HCT116 (cell line): ENCODE measurements at regions not wholly inside any gene's neighbourhood (a gene's known extent, or its start where the extent isn't known, plus 50 kb on each side); places are given as distances from the start of the nearest gene placed in this dataset.

Source experiments
- ATAC-seq: fragments of 200-7000 bp; cut with Tn5 transposase; 2 replicates; pipeline ENCODE4 v1.9.1; 2020; ENCODE audit warnings: mild to moderate bottlenecking, moderate library complexity
- BruUV-seq: library from RNA; stranded (reverse); fragments of 400-500 nt; replicated peaks from 2 replicates; lab custom pipeline; 2021; lab: Mats Ljungman, UMichigan
- CTCF ChIA-PET: fragments of 300-600 bp; sonication (Branson Sonifier 250); formaldehyde crosslinking; loops from one replicate; lab custom pipeline; 2021; ENCODE audit warnings: antibody characterized with exemption; lab: Charles Lee
- POLR2A ChIA-PET: fragments of 300-600, 350-600 bp; sonication (Branson Sonifier 250); formaldehyde crosslinking; loops from one replicate; lab custom pipeline; 2021; ENCODE audit warnings: antibody characterized with exemption; lab: Charles Lee
- RAD21 ChIA-PET, 2 experiments: fragments of 300-600 bp; sonication (Branson Sonifier 250); formaldehyde crosslinking; loops; one replicate each; lab custom pipeline; 2023; ENCODE audit warnings: low total read pairs in 2 of 2; ENCODE audit not compliant: uncharacterized antibody in 2 of 2, unreplicated experiment in 2 of 2, low non-redundant PET in 1 of 2; lab: Charles Lee
- DNase-seq: peaks from one replicate; pipeline ENCODE4 v3.0.0-alpha.2; 2010; ENCODE audit warnings: low read depth, low spot score
- H2AFZ ChIP-seq: fragments of 200-600 bp; shearing (Covaris generic), sonication (generic); 2 replicates; pipeline ENCODE4 v1.6.1; 2017; ENCODE audit warnings: low read depth, mixed run types, mixed read lengths, antibody characterized with exemption, low read length; ENCODE audit not compliant: poor library complexity, severe bottlenecking
- H3K27ac ChIP-seq: 2 replicates; pipeline ENCODE4 v1.5.1; 2012; ENCODE audit warnings: low read depth, low read length
- H3K27me3 ChIP-seq: fragments of 200-600 bp; sonication (generic); 2 replicates; pipeline ENCODE4 v1.6.1; 2016; ENCODE audit warnings: mixed run types, low read length, mixed read lengths; ENCODE audit not compliant: insufficient read depth
- H3K36me3 ChIP-seq, 2 experiments: fragments of 200-500 bp in 1 of 2; fragments of 200-600 bp in 1 of 2; sonication (Bioruptor generic) in 1 of 2; sonication (generic) in 1 of 2; 2 replicates each; pipeline versions ENCODE4 v1.5.1 to v1.6.1; 2014 to 2016; ENCODE audit warnings: low read length in 2 of 2, inconsistent platforms in 1 of 2, mixed read lengths in 1 of 2, mixed run types in 1 of 2; ENCODE audit not compliant: insufficient read depth in 2 of 2, control insufficient read depth in 1 of 2
- H3K4me1 ChIP-seq, 2 experiments: fragments of 200-600 bp in 1 of 2; sonication (generic) in 1 of 2; 2 replicates each; pipeline versions ENCODE4 v1.5.1 to v1.6.1; 2012 to 2017; ENCODE audit warnings: low read length in 2 of 2, inconsistent platforms in 1 of 2, mild to moderate bottlenecking in 1 of 2, mixed read lengths in 1 of 2, mixed run types in 1 of 2, moderate library complexity in 1 of 2; ENCODE audit not compliant: insufficient read depth in 2 of 2, control insufficient read depth in 1 of 2
- H3K4me2 ChIP-seq: fragments of 200-600 bp; sonication (generic); 2 replicates; pipeline ENCODE4 v1.6.1; 2017; ENCODE audit warnings: mixed run types, low read length, mixed read lengths
- H3K4me3 ChIP-seq, 2 experiments: fragments of 200-600 bp in 1 of 2; sonication (generic) in 1 of 2; replicated peaks in 1 of 2; 2 replicates each; pipeline ENCODE4 v1.5.1; 2011 to 2016; ENCODE audit warnings: low read length in 2 of 2, control low read depth in 1 of 2, low read depth in 1 of 2, mild to moderate bottlenecking in 1 of 2, mixed read lengths in 1 of 2, mixed run types in 1 of 2
- H3K79me2 ChIP-seq: fragments of 200-600 bp; sonication (generic); 2 replicates; pipeline ENCODE4 v1.6.1; 2017; ENCODE audit warnings: mild to moderate bottlenecking, mixed run types, low read length, moderate library complexity, mixed read lengths; ENCODE audit not compliant: insufficient read depth
- H3K9ac ChIP-seq: fragments of 200-600 bp; sonication (generic); 2 replicates; pipeline ENCODE4 v1.6.1; 2016; ENCODE audit warnings: low read length, mixed read lengths
- H3K9me2 ChIP-seq: fragments of 200-600 bp; sonication (generic), shearing (Covaris generic); 2 replicates; pipeline ENCODE4 v1.6.1; 2017; ENCODE audit warnings: mixed run types, mild to moderate bottlenecking, moderate library complexity; ENCODE audit not compliant: insufficient read depth
- H3K9me3 ChIP-seq, 2 experiments: fragments of 200-500 bp in 1 of 2; fragments of 200-600 bp in 1 of 2; sonication (Bioruptor generic) in 1 of 2; sonication (generic) in 1 of 2; 2 replicates each; pipeline ENCODE4 v1.6.1; 2014 to 2017; ENCODE audit warnings: low read length in 2 of 2, mixed read lengths in 2 of 2, inconsistent platforms in 1 of 2, low read depth in 1 of 2, mild to moderate bottlenecking in 1 of 2, mixed run types in 1 of 2, moderate library complexity in 1 of 2; ENCODE audit not compliant: control insufficient read depth in 1 of 2, insufficient read depth in 1 of 2
- H4K20me1 ChIP-seq: fragments of 200-600 bp; sonication (generic), shearing (Covaris generic); 2 replicates; pipeline ENCODE4 v1.6.1; 2017; ENCODE audit warnings: mixed run types, mild to moderate bottlenecking, moderate library complexity; ENCODE audit not compliant: insufficient read depth
- CBX3 ChIP-seq: IDR thresholded peaks from 2 replicates; pipeline ENCODE4 v1.6.1; 2012; ENCODE audit warnings: low read depth
- CTCF ChIP-seq, 3 experiments: fragments of 200-600 bp in 1 of 3; sonication (generic) in 1 of 3; IDR thresholded peaks in 2 of 3; conservative IDR thresholded peaks in 1 of 3; 2 replicates each; pipeline ENCODE4 v1.5.1; 2012 to 2017; ENCODE audit warnings: low read depth in 2 of 3, low read length in 2 of 3, antibody characterized with exemption in 1 of 3, borderline replicate concordance in 1 of 3, control low read depth in 1 of 3, mild to moderate bottlenecking in 1 of 3, mixed read lengths in 1 of 3, mixed run types in 1 of 3, moderate library complexity in 1 of 3; ENCODE audit not compliant: insufficient read depth in 1 of 3
- EGR1 ChIP-seq: IDR thresholded peaks from 2 replicates; pipeline ENCODE4 v1.6.1; 2012; ENCODE audit warnings: low read depth
- ELF1 ChIP-seq: IDR thresholded peaks from 2 replicates; pipeline ENCODE4 v1.6.1; 2012; ENCODE audit warnings: low read depth, borderline replicate concordance
- EZH2 ChIP-seq: fragments of 200-600 bp; sonication (generic); IDR thresholded peaks from 2 replicates; pipeline ENCODE4 v1.6.1; 2017; ENCODE audit warnings: antibody characterized with exemption, mixed run types
- FOSL1 ChIP-seq: IDR thresholded peaks from 2 replicates; pipeline ENCODE4 v1.6.1; 2012; ENCODE audit warnings: low read depth
- POLR2A ChIP-seq: IDR thresholded peaks from 2 replicates; pipeline ENCODE4 v1.7.0; 2011; ENCODE audit warnings: borderline replicate concordance; ENCODE audit not compliant: insufficient read depth, insufficient read length; ENCODE audit errors: extremely low read depth
- RAD21 ChIP-seq: IDR thresholded peaks from 2 replicates; pipeline ENCODE4 v1.6.1; 2012; ENCODE audit warnings: low read depth, mild to moderate bottlenecking
- REST ChIP-seq: IDR thresholded peaks from 2 replicates; pipeline ENCODE4 v1.6.1; 2012; ENCODE audit warnings: low read depth
- SP1 ChIP-seq: IDR thresholded peaks from 2 replicates; pipeline ENCODE4 v1.6.1; 2012; ENCODE audit warnings: low read depth
- TCF7L2 ChIP-seq: IDR thresholded peaks from 2 replicates; pipeline ENCODE4 v1.7.0; 2011; ENCODE audit warnings: borderline replicate concordance, inconsistent platforms; ENCODE audit not compliant: insufficient read depth, insufficient read length; ENCODE audit errors: extremely low read depth
- YY1 ChIP-seq: IDR thresholded peaks from 2 replicates; pipeline ENCODE4 v1.6.1; 2011; ENCODE audit warnings: low read length, low read depth, moderate library complexity, mild to moderate bottlenecking; ENCODE audit not compliant: insufficient replicate concordance; ENCODE audit errors: extremely low read depth
- ZFX ChIP-seq: fragments of 450-650 bp; IDR thresholded peaks from 2 replicates; pipeline ENCODE4 v1.6.1; 2017
- ZNF274 ChIP-seq: fragments of 200-500 bp; sonication (Bioruptor generic); IDR thresholded peaks from 2 replicates; pipeline ENCODE4 v1.6.1; 2014; ENCODE audit warnings: mild to moderate bottlenecking, low read depth, low read length, inconsistent platforms
- intact Hi-C: fragments of 100-400 bp; cut with micrococcal nuclease; formaldehyde crosslinking; loops from 2 replicates; pipeline ENCODE4 v1.10.0; 2022
- TF ChIP-seq, protein P1 (sequence below): IDR thresholded peaks from 2 replicates; pipeline ENCODE4 v1.6.1; 2011; ENCODE audit warnings: mild to moderate bottlenecking, low read length, moderate library complexity; ENCODE audit not compliant: insufficient replicate concordance; ENCODE audit errors: extremely low read depth
- TF ChIP-seq, protein P2 (sequence below): IDR thresholded peaks from 2 replicates; pipeline ENCODE4 v1.6.1; 2012

- no peaks in the 10 kb centered on the region for H3K9me2 ChIP-seq
- H3K9ac ChIP-seq: no peak overlapping the region
- no peak overlapping the region for H3K4me3 ChIP-seq
- no peaks in the 10 kb centered on the region for H4K20me1 ChIP-seq
- DNase-seq: no peak
- H2AFZ ChIP-seq: no peak overlapping the region
- H3K79me2 ChIP-seq: no peaks in the 10 kb centered on the region
- peaks cover 11 to 12% of the 10 kb centered on the region in 2 experiments; a peak in 2 of 4 replicates for H3K9me3 ChIP-seq
- CTCF ChIA-PET: no interaction called here
- TF ChIP-seq, protein P1, sequence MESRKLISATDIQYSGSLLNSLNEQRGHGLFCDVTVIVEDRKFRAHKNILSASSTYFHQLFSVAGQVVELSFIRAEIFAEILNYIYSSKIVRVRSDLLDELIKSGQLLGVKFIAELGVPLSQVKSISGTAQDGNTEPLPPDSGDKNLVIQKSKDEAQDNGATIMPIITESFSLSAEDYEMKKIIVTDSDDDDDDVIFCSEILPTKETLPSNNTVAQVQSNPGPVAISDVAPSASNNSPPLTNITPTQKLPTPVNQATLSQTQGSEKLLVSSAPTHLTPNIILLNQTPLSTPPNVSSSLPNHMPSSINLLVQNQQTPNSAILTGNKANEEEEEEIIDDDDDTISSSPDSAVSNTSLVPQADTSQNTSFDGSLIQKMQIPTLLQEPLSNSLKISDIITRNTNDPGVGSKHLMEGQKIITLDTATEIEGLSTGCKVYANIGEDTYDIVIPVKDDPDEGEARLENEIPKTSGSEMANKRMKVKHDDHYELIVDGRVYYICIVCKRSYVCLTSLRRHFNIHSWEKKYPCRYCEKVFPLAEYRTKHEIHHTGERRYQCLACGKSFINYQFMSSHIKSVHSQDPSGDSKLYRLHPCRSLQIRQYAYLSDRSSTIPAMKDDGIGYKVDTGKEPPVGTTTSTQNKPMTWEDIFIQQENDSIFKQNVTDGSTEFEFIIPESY: no peak
- TF ChIP-seq CBX3 (no peak), POLR2A (no peak), YY1 (no peak), FOSL1 (no peak), EGR1 (no peak), TCF7L2 (no peak), RAD21 (no peak), SP1 (no peak), REST (no peak), ZNF274 (no peak), CTCF (IDR thresholded peaks at IDR 0.05 in 2 of 3, conservative IDR thresholded peaks at IDR 0.05 in 1 of 3; ENCODE audit: borderline replicate concordance in 1 of 3, insufficient read depth in 1 of 3, low read depth in 2 of 3, low read length in 2 of 3) (no peak), EZH2 (no peak), ZFX (no peak), ELF1 (no peak)
- TF ChIP-seq, protein P2, sequence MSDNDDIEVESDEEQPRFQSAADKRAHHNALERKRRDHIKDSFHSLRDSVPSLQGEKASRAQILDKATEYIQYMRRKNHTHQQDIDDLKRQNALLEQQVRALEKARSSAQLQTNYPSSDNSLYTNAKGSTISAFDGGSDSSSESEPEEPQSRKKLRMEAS: no peak
- TF ChIP-seq, all 23 proteins: peak for 0
- intact Hi-C loops: no loop called here
- ATAC-seq: no peak
- H3K36me3 ChIP-seq: no peaks in the 10 kb centered on the region; a peak in 1 of 4 replicates
- no peaks in the 10 kb centered on the region for H3K27me3 ChIP-seq
- H3K4me1 ChIP-seq: no peaks in the 10 kb centered on the region
- ChIA-PET POLR2A (no interaction called here), RAD21 (no interaction called here)
- H3K4me2 ChIP-seq: no peak overlapping the region
- H3K27ac ChIP-seq: no peak overlapping the region
- no TSS peak for BruUV-seq
Observed at GRCh38 chr3:79869461-79870312, 101.9 kb upstream of the ROBO1 start.
